DMS53 (cell line): ENCODE measurements at regions not wholly inside any gene's neighbourhood (a gene's known extent, or its start where the extent isn't known, plus 50 kb on each side); places are given as distances from the start of the nearest gene placed in this dataset.
A peak's percentile ranks its signal among the peaks of the same experiment; 100 is the strongest.
"Not testable (repeated sequence)": the region's sequence is repeated elsewhere in the genome, so short reads cannot be mapped to it uniquely, and the experiment has no call there.

Experiments
- DNase-seq: peaks from one replicate; lab custom pipeline; 2025; lab: John Stamatoyannopoulos, UW

DNA sequence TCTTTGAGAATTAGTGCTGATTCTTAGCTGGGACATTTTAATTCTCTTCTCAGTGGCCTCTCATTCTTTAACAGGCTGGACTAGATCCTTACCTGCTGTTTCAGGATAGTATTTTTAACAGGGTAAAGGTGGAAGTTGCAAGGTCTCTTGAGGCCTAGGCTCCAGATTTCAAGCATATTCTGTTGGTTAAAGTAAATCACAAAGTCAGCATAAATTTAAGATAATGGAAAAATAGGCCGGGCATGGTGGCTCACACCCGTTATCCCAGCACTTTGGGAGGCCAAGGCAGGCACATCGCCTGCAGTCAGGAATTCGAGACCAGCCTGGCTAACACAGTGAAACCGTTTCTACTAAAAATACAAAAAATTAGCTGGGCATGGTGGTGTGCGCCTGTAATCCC lies 1149.0 kb downstream of the EPHA7 start:
- no peak for DNase-seq

DNA sequence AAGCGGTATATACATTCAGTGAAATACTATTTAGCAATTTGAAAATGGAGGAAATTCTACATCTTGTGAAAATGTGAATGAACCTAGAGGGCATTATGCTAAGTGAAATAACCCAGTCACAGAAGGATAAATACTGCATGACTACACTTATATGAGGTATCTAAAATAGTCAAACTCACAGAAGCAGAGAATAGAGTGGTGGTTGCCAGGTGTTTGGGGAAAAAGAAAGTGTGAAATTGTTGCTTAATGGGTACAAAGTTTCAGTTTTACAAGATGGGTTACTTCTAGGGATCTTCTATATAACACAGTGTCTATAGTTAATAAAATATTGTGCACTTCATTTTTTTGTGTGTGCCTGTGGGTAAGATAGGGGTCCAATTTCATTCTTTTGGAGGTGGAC lies 1152.0 kb downstream of the EPHA7 start:
- no peak for DNase-seq

DNA sequence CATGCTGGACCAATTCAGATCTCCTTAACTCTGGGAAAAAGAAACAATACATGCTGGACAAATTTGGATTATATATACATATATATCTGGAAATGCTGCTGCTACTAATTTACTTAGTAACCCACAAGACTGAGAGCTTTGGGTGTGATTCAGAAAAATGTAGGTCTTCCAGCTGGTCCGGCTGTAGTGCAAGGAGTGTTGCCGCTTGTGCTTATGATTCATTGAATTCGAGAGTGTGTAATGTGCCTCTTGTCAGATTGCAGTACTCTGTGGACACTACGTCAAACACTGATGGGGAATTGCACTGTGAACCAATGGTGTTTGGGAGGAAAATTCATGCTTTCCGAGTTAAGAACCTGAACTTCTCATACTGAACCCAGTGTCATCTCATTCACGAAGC lies 1155.5 kb downstream of the EPHA7 start:
- no peak for DNase-seq

DNA sequence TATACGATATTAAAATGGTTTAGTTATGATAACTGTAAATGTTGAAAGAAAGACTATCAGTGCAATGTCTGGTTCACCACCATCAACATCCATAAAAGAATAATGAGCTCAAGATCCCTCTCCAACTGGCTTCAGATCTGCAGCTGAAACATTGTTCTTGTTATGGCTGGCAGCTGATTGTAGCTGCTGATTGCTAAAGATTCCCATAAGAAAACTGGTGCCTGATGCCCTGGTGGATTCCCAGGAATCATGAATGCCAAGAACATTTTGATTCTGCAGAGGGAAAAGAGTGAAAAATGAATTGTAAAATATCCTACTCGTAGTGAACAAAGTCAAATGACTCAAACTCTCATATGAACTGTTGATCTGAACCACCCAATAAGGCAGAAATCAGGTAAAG lies 1160.2 kb downstream of the EPHA7 start:
- DNase-seq, result no peak

DNA sequence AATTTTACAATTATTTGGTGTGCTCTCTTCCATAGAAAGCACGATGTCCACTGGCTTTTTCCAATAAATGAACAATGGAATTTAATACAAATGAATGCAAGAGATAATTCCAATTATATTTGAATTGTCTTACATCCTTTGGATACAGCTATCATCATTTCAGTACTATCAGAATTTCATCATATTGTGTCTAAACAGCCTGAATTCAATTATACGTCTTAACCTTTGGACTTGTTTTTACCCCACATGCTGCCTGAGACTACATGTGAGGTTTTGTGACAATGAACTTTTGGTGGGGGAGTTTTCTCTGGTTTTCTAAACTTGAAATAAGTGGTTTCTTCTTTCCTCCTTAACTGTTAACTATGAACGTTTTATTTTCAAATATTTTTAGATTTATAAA lies 1176.0 kb downstream of the EPHA7 start:
- DNase-seq, result no peak

DNA sequence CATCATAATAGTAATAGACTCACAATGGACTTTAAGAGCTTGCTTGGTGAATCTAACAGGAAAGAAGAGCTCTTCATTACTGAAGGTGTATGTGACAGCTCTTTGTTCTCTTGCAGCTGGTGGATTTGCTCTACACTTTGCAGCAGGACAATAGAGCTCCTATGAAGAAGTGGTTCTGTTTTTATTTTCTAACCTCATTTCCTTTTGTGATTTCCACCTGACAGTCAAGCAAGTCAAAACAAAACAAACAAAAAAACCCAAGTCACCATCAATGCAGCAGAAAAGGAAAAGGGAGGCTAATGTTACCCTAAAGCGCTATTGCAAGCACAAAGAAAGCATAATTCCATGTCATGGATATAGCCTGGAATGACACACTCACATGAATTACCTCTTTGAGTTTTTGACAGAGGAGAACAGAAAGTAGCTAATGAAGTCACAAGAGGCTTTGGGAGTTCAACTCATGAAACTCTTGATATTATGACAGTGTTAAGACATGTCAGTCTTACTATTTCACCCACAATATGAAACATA lies 1188.1 kb downstream of the EPHA7 start:
- DNase-seq, result peak; percentile 66

DNA sequence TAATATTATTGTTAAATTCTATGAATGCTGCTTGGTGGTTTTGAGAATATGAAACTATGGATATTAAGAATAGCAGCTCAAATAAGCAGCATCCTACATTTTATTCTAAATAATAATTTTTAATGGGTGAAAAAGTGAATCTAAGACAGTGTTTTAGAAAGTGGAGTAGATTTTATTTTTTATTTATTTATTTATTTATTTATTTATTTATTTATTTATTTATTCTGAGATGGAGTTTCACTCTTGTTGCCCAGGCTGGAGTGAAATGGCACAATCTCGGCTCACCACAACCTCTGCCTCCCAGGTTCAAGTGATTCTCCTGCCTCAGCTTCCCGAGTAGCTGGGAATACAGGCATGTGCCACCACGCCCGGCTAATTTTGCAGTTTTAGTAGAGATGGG lies 1199.4 kb downstream of the EPHA7 start:
- DNase-seq, result not testable (repeated sequence)

DNA sequence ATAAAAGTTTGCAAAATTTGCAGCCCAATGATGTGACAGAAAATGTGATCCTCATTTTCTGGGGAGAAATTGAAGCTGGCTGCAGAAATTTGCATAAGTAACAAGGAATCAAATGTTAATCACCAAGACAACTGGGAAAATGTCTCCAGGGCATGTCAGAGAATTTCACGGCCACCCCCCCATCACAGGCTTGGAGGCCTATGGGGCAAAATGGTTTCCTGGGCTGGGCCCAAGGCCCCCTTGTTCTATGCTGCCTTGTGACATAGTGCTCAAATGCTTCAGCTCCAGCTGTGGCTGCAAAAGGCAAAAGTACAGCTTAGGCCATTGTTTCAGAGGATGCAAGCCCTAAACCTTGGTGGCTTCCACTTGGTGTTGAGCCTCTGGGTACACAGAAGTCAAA lies 1202.6 kb downstream of the EPHA7 start:
- DNase-seq, result no peak

DNA sequence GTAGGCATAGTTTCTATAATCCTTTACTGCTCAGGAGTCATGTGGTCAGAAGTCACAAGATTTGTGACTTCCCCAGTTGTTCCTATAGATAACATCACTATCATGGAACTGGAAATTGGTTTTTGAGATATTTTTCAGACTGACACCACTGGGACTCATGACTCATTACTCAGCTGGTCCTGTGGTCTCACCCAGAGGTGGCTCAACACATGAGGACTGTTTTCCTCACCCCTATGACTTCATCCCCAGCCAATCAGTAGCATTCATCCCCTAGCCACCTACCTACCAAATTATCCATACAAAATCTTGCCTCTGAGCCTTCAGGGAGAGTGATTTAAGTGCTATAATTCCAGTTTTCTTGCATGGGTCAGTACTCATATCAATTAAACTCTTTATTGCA lies 1217.7 kb downstream of the EPHA7 start:
- no peak for DNase-seq

DNA sequence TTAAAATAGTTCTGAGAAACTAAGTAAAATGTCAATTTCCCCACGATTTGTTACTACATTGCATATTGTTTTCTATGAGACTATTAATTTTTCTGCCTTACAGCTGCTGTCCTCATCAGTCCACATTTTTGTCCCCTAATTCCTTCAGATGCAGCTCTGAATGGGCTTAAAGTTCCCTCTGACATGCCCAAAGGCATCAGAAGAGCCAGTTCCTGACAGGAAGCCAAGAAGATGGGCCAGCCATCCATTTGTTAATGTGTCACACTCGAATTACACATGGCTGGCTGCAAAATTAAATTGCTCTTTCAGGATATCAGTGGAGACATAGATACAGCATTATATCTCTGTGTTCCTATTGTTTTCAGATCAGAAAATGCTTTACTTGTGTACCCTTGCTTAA lies 1223.0 kb downstream of the EPHA7 start:
- DNase-seq, result no peak

DNA sequence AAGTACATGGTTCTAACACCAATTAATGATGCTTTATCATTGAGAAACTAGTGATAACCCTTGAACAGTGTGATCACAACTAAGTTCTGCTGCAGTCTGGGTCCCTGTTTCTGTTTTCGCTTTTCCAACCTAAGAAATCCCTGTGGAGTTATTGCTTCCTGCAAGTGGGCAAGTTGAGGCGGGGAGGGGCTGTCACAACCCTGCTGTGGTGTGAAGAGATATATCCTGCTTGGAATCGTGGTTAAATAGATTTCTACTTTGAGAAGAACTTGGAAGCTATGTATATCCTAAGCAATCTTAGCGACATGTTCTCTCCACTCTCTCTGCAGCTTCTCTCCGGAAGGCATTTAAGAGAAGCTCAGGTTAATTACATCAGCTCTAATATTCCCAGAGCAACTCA lies 1223.6 kb downstream of the EPHA7 start:
- DNase-seq, result no peak

DNA sequence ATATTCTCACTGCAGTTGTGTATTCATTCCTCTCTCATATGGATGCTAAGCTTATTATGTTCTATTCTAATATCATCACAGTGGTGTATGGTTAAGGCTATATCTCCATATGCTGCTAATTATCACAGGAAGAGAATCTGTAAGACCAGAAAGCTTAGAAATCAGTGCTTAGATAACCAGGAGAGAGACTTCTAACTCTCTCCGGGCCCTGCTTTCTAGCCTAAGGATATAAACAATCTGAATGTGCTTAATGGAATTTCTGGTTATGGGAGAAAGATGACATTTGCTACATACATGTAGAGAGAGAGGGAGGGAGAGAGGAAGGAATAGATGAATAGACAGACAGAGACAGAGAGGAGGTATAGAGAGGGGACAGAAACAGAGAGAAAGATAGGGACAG lies 1231.3 kb downstream of the EPHA7 start:
- DNase-seq, result no peak

DNA sequence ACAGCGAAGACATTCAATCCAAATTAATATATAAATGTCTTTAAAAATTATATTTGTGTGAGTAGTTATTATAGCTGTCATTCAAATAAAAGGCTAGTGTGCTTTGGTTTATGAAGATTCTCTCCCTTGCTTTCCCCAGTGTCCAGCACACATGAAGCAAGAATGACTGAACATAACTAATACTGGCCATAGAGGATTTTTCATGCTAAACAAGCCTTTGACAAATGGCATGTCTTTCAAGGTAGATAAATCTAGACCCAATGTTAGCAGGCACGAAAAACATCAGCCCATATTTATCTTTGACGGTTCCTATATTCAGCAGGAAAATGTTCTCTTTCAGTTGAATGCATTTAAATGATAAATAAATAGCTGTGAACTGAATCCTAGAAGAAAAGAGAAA lies 1234.4 kb downstream of the EPHA7 start:
- DNase-seq, result no peak

DNA sequence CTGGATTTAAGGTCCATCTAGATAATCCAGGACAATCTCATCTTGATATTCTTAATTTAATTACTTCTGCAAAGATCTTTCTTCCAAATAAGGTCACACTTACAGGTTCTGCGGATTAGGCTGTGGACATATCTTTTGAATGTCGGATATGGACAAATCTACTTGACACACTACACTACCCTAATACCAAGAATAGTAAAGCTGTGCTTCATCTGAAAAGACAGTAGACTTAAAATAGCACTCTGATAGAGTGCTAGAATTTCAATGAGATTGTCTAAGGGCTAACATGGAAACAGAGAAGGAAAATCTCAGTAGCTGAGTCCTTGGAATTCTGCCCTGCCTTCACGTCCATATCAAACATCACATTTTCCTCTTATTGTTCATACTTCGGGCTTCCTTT lies 1238.0 kb downstream of the EPHA7 start:
- no peak for DNase-seq

DNA sequence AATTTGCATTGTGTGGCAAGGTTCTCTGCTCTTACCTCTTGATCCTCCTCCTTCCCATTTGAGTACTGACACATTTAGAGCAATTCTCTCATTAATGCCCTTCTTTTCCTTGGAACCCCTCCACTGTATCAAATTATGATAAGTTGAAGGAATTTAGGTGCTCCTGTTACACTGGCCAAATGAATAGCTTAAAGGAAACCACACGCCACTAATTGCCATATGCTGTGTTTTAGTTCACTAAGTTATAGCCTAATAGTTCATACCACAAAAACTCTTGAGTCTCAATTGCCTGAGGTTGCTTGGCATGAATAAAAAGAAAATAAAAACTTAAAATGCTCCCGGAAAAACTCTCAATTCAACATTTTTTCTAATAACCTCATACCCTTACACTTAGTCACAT lies 1239.3 kb downstream of the EPHA7 start:
- DNase-seq, result no peak

DNA sequence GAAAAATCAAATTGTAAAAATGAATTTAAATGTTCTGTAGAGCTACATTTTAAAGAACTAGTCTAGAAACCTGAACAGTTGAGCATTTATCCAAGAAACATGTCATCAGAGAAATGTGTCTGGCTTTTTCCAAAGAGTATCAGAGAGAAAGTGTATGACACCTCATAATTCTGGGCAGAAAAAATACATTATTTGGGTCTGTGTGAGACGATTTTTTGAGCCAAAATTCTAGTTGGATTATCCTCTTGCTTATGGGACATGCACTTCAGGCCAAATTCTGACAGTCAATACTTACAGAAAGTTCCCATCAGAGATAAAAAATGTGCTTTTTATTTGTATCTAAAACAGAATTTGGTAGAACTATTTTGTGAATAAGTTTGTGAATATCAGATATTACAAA lies 1242.7 kb downstream of the EPHA7 start:
- no peak for DNase-seq

DNA sequence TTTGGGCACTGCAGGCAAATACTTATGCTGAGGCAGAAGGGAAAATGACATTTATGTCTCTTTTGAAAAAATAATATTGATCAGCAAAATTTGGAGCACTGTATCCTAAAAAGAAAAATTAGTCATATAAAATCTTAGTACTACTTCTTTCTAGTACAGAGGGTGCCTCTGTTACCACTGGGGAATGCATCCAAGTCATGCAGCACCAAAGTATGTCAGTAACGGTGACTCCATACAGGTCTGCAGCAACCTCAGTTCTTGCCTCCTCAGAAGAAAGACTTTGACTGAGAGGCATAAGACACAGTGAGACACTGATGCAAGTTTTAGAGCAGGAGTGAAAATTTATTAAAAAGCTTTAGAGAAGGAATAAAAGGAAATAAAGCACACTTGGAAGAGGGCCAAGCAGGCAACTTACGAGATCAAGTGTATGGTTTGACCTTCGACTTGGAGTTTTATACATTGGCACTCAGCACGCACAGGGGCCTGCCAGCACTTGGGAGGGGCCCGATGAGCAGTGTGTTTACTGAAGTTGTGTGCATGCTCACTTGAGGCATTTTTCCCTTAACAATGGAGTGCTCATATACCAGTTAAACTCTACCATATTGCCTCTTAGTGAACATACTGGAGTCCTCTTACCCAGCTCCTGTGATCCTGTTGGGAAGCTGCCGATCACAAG lies 1244.8 kb downstream of the EPHA7 start:
- no peak for DNase-seq

DNA sequence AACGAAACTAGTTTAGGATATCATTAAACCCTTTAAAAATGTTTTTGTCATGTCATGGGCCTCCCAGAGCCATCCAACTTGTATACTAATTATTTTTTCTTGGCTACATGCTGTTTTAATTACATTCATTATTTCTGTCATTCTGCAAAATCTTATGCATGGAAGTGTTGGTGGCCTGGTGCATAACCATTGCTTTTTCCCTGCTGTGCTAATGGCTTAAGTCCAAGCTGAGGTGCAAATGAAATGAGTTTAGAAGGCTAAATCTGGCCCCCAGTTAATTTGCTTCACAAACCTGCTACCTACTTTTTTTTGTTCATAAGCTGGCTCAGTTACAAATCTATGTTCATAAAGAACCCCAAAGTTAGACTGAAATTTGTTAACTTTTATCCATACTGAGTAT lies 1249.9 kb downstream of the EPHA7 start:
- no peak for DNase-seq

DNA sequence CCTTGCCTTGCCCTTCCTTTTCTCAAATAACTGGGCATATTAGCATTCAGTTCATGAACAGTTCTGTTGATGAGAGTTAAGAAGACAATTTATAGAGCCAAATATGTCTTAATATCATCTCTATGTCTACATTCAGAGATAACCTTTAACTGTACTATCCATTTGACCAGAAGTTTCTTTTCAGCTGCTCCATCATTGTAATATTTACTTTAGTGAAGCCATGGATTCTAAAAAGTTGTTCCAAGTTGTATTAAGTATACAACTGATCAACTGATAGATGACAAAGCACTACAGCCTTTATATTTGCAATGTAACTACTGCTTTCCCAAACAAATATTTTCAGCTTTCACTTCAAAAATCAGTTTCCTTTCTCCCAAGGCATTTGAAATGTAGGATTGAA lies 1252.7 kb downstream of the EPHA7 start:
- DNase-seq, result no peak

DNA sequence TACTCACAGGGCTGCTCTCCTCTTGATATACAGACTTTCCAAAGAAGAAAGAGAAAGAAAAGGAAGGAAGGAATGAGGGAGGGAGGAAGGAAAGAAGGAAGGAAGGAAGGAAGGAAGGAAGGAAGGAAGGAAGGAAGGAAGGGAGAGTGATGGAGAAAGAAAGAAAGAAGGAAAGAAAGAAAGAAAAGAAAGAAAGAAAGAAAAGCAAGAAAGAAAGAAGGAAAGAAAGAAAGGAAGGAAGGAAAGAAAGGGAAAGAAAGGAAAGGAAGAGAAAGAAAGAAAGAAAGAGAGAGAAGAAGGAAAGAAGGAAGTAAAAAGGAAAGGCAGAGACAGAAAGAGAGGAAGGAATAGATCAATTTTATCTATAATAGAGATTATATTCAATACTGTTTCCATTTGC lies 1257.4 kb downstream of the EPHA7 start:
- no peak for DNase-seq

DNA sequence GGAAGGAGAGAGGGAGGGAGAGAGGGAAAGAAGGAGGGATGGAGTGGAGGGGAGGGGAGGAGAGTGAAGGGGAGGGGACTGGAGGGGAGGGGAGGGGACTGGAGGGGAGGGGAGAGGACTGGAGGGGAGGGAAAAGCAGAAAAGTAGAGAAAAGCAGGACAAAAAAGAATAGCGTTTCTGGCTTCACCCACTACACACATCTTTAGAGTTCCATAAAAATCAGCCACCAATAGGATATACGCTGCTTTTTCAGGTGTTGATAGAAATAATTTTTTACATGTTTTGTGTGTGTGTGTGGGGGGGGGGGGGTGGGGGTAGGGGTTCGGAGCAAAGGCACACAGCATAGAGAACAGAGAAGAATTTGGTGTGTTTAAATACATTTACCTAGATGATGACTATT lies 1259.1 kb downstream of the EPHA7 start:
- DNase-seq, result no peak

DNA sequence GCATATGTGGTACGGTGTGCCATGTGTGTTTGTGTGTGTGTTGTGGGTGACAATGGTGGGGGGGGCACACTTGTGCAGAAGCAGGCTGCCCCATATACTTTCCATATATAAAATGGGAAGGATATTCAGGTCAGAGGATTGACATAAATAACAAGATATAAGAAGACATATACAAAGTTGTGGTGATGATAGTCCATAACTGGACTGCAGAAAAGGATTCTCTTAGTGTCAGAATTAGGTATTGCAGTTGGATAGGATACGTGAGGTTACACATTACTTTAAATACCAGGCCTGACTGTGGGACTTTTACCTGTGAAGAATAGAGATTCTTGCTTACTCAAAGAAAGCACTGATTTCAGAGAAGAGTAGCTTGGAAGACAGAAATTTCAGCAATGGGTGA lies 1260.3 kb downstream of the EPHA7 start:
- DNase-seq, result peak; percentile 6

DNA sequence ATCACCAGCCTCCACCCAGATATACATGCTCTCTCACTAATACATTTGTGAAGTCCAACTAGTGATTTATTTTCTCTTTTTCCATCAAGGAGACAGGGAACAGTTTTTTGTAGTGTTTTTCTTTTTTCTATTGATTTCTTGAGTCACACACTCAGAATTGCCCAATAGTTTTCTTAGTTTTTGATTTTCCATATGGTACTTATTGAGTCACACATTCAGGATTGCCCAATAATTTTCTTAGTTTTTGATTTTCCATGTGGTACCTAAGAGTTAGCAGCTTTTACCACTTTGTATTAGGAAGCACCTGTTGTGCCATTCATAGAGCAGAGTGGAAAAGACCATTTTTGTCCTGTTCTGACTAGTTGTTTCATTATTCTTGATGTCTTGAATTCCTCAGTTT lies 1268.8 kb downstream of the EPHA7 start:
- DNase-seq, result no peak

DNA sequence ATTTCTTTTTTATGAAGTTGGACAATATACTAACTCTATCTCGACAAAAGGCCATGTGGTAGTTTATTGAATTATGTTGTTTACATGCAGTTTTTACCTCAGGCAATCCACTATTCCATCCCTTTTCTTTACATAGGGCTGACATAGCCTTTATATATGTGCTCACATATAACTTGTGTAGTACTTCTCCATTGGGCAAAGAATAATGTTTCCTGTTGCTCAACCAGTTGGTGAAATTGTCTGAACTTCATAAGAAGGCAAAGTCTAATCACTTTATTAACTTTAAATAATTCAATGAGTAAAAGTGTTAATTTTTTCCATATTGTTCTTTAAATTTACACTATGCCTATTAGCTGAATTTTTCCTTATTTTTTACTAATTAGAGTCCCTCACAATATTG lies 1272.1 kb downstream of the EPHA7 start:
- DNase-seq, result no peak

DNA sequence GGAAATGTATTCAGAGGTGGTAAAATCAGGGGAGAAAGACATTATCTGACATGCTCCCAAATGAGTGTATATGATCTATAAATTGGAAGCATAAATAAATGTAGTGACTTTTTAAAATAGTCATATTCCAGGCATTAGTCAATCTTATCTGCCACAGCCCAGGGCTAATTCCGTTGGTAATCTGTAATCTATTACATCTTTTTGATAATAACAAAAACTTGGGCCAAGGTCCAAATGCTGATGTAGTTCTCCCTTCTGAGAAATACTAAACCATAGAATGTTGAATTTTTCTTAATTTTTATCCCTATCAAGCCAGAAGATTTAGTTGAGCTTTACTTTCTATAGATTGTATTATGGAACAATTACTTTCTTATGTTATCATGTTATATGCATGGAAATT lies 1279.8 kb downstream of the EPHA7 start:
- DNase-seq, result no peak
